ENCODE measurements at regions not wholly inside any gene's neighbourhood (a gene's known extent, or its start where the extent isn't known, plus 50 kb on each side); places are given as distances from the start of the nearest gene placed in this dataset.

DNA sequence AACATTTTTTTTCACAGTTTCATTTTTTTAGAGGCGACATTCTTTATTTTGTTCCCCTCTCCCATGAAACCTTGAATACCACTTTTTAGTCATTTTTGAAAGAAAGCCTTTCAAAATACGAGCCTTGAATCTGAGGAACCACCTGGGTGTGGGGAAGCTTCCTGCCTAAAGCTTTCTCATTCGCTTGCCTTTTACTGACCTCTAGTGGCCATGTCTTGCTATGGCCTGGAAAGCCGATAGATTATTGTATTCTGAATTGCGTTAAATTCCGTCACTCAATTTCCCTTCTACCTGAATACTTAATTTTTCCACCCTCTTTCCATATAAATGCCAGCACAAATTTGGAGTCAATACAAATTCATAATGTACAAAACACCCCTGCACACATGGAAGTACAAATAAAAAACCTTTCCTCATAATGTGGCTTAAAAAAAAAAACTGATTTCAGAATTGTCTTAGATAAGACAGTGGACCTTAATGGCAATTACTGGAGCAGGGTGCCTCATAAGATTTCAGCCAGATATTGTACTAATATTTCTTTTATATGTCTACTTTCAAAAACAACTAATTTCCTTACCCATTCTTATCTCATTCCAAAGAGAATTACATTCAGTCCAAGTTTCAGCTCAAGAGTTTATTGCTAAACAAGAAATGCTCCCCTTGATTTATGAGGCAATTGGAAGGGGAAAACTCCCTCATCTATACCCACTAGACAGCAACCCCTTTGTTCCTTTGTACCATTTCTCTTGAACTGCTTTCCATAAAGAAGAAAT is 217.9 kb downstream of the CENPC start:
- TF ChIP-seq, protein P1, sequence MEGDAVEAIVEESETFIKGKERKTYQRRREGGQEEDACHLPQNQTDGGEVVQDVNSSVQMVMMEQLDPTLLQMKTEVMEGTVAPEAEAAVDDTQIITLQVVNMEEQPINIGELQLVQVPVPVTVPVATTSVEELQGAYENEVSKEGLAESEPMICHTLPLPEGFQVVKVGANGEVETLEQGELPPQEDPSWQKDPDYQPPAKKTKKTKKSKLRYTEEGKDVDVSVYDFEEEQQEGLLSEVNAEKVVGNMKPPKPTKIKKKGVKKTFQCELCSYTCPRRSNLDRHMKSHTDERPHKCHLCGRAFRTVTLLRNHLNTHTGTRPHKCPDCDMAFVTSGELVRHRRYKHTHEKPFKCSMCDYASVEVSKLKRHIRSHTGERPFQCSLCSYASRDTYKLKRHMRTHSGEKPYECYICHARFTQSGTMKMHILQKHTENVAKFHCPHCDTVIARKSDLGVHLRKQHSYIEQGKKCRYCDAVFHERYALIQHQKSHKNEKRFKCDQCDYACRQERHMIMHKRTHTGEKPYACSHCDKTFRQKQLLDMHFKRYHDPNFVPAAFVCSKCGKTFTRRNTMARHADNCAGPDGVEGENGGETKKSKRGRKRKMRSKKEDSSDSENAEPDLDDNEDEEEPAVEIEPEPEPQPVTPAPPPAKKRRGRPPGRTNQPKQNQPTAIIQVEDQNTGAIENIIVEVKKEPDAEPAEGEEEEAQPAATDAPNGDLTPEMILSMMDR (optimal IDR thresholded peaks at IDR 0.05 in 1 of 3, IDR thresholded peaks at IDR 0.05 in 1 of 3, conservative IDR thresholded peaks at IDR 0.05 in 1 of 3; ENCODE audit: extremely low read depth in 1 of 3, insufficient read depth in 2 of 3, low read length in 3 of 3): peak; percentile 71 to 86 (median 72)
- no peak for TF ChIP-seq EZH2 (IDR thresholded peaks at IDR 0.05; ENCODE audit: low read length)

Data from keratinocyte (primary cell).